Bronchial epithelial cell (primary cell): ENCODE measurements at regions not wholly inside any gene's neighbourhood (a gene's known extent, or its start where the extent isn't known, plus 50 kb on each side); places are given as distances from the start of the nearest gene placed in this dataset.

Experiments used
- DNase-seq: peaks from one replicate; pipeline ENCODE4 v3.0.0-alpha.2; 2010; ENCODE audit warnings: low read depth
- FAIRE-seq: peaks from 2 replicates; lab custom pipeline; 2011; peaks lifted over from hg19 to GRCh38; lab: Jason Lieb, UNC
- H3K27me3 ChIP-seq: 2 replicates; pipeline ENCODE4 v1.5.1; 2011; ENCODE audit warnings: low read length; ENCODE audit not compliant: control insufficient read depth, insufficient read depth
- H3K36me3 ChIP-seq: 2 replicates; pipeline ENCODE4 v1.5.1; 2011; ENCODE audit warnings: low read length; ENCODE audit not compliant: control insufficient read depth, insufficient read depth
- H3K4me3 ChIP-seq: 2 replicates; pipeline ENCODE4 v1.5.1; 2011; ENCODE audit warnings: mild to moderate bottlenecking, low read depth, low read length, control low read depth
- CTCF ChIP-seq: IDR thresholded peaks from 2 replicates; pipeline ENCODE4 v1.5.1; 2011; ENCODE audit warnings: mild to moderate bottlenecking, moderate library complexity, low read length, control low read depth, inconsistent platforms; ENCODE audit not compliant: insufficient read depth, severe bottlenecking

GRCh38 chr4:79227860-79228259 lies 98.0 kb downstream of the NAA11 start:
- FAIRE-seq = no peak
- no peak for TF ChIP-seq CTCF
- no peaks in the 10 kb centered on the region for H3K36me3 ChIP-seq
- H3K27me3 ChIP-seq = no peaks in the 10 kb centered on the region
- no peak overlapping the region for H3K4me3 ChIP-seq
- DNase-seq = no peak

- TF ChIP-seq CTCF = no peak
- FAIRE-seq (no peak), DNase-seq (no peak)
- Histone ChIP-seq H3K4me3 (no peak overlapping the region), H3K27me3 (no peaks in the 10 kb centered on the region), H3K36me3 (no peaks in the 10 kb centered on the region)
Measured at GRCh38 chr4:79225360-79225759, 100.5 kb downstream of the NAA11 start.

- no peak for FAIRE-seq
- TF ChIP-seq CTCF = no peak
- Histone ChIP-seq H3K36me3 (no peaks in the 10 kb centered on the region), H3K27me3 (no peaks in the 10 kb centered on the region), H3K4me3 (no peak overlapping the region)
- DNase-seq = no peak
Measured at GRCh38 chr4:79224777-79225104, 101.1 kb downstream of the NAA11 start.

GRCh38 chr4:79223993-79224776 lies 101.7 kb downstream of the NAA11 start:
- no peak for FAIRE-seq
- H3K27me3 ChIP-seq = no peaks in the 10 kb centered on the region

GRCh38 chr4:79217025-79217424 lies 108.8 kb downstream of the NAA11 start:
- no peak overlapping the region for H3K4me3 ChIP-seq
- no peak for FAIRE-seq
- no peaks in the 10 kb centered on the region for H3K36me3 ChIP-seq
- no peak for TF ChIP-seq CTCF
- no peaks in the 10 kb centered on the region for H3K27me3 ChIP-seq
- DNase-seq = no peak

More at GRCh38 chr4:79223993-79224776, 101.7 kb downstream of the NAA11 start:
- H3K4me3 ChIP-seq = no peak overlapping the region
- H3K36me3 ChIP-seq = no peaks in the 10 kb centered on the region
- no peak for TF ChIP-seq CTCF
- peak; percentile 26 for DNase-seq

- Histone ChIP-seq H3K27me3 (no peaks in the 10 kb centered on the region), H3K4me3 (no peak overlapping the region), H3K36me3 (no peaks in the 10 kb centered on the region)
- no peak for TF ChIP-seq CTCF
- DNase-seq = no peak
- FAIRE-seq = no peak
Measured at GRCh38 chr4:79213702-79214101, 112.2 kb downstream of the NAA11 start.
